CD4-positive, alpha-beta memory T cell (primary cell): ENCODE measurements at regions not wholly inside any gene's neighbourhood (a gene's known extent, or its start where the extent isn't known, plus 50 kb on each side); places are given as distances from the start of the nearest gene placed in this dataset.

ENCODE experiments used
- CTCF ChIA-PET: fragments of 350-600 bp; sonication (Branson Sonifier 250); formaldehyde crosslinking; loops from one replicate; lab custom pipeline; 2021; ENCODE audit warnings: inconsistent platforms; ENCODE audit not compliant: partially characterized antibody; lab: Charles Lee
- POLR2A ChIA-PET: fragments of 350-600 bp; sonication (Branson Sonifier 250); formaldehyde crosslinking; loops from one replicate; lab custom pipeline; 2021; ENCODE audit not compliant: partially characterized antibody; lab: Charles Lee
- DNase-seq, 5 donors: peaks; one replicate each; pipeline versions ENCODE4 v3.0.0 to v3.0.0-alpha.2; 2020 to 2022; ENCODE audit warnings: mixed read lengths in 1 of 5
- H3K27ac ChIP-seq: one replicate; pipeline ENCODE4 v1.7.0; 2013; ENCODE audit warnings: low read depth, low read length
- H3K27me3 ChIP-seq: 2 replicates; pipeline ENCODE4 v1.7.0; 2013; ENCODE audit warnings: mild to moderate bottlenecking, low read length, moderate library complexity; ENCODE audit not compliant: insufficient read depth
- H3K36me3 ChIP-seq: 2 replicates; pipeline ENCODE4 v1.7.0; 2013; ENCODE audit warnings: mild to moderate bottlenecking, low read length, moderate library complexity; ENCODE audit not compliant: insufficient read depth
- H3K4me1 ChIP-seq: 2 replicates; pipeline ENCODE4 v1.7.0; 2013; ENCODE audit warnings: mild to moderate bottlenecking, low read length, moderate library complexity; ENCODE audit not compliant: insufficient read depth
- H3K4me3 ChIP-seq, 2 donors: one replicate each; pipeline ENCODE4 v1.7.0; 2013; ENCODE audit warnings: low read length in 2 of 2, mild to moderate bottlenecking in 1 of 2
- H3K9me3 ChIP-seq, 2 donors: one replicate each; pipeline ENCODE4 v1.7.0; 2013; ENCODE audit warnings: low read length in 2 of 2, control low read depth in 1 of 2; ENCODE audit not compliant: control insufficient read depth in 1 of 2
- H3K27ac Mint-ChIP-seq, 7 donors: one replicate each; pipeline ENCODE4 v1.8.0; 2020 to 2021; ENCODE audit warnings: mixed read lengths in 7 of 7, mild to moderate bottlenecking in 6 of 7, inconsistent platforms in 3 of 7, moderate library complexity in 3 of 7
- H3K27me3 Mint-ChIP-seq, 2 donors: one replicate each; pipeline ENCODE4 v1.8.0; 2020 to 2021; ENCODE audit warnings: mixed read lengths in 2 of 2
- H3K36me3 Mint-ChIP-seq, 2 donors: one replicate each; pipeline ENCODE4 v1.8.0; 2020 to 2021; ENCODE audit warnings: mixed read lengths in 2 of 2, inconsistent platforms in 1 of 2, mild to moderate bottlenecking in 1 of 2
- H3K4me1 Mint-ChIP-seq, 4 donors: one replicate each; pipeline ENCODE4 v1.8.0; 2020 to 2021; ENCODE audit warnings: mixed read lengths in 4 of 4, mild to moderate bottlenecking in 1 of 4
- H3K4me3 Mint-ChIP-seq, 8 donors: one replicate each; pipeline ENCODE4 v1.8.0; 2020 to 2021; ENCODE audit warnings: mixed read lengths in 8 of 8, mild to moderate bottlenecking in 7 of 8, moderate library complexity in 6 of 8, inconsistent platforms in 3 of 8
- H3K9me3 Mint-ChIP-seq, 8 donors: one replicate each; pipeline ENCODE4 v1.8.0; 2020 to 2021; ENCODE audit warnings: mixed read lengths in 8 of 8, mild to moderate bottlenecking in 5 of 8, inconsistent platforms in 3 of 8, moderate library complexity in 1 of 8
- intact Hi-C: fragments of 100-400 bp; cut with micrococcal nuclease; formaldehyde crosslinking; loops from one replicate; pipeline ENCODE4 v1.15.1; 2023

DNA sequence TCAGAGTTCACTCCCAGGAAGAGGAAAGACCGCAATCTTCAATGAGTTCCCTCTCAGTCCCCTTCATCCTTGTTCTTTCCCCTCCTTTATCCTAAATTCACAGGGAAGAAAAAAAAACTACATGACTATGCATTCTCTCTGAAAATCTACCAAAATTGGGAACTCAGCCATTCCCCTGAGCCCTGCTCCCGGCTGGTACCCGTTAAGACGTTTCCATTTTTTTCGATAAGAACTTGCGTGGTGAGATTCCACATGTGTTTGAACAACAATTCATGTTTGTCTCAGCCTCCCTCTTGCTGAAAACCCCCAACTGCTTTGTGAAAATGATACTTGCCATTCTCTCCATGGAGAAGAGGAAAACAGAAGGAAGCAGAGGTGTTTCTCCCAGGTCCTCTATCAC is 318.7 kb upstream of the ID2 start:
- no peak overlapping the region for H3K4me3 ChIP-seq
- Mint-ChIP-seq H3K4me1 (peaks cover 0 to 7% (median under 1%) of the 10 kb centered on the region in 4 donors), H3K9me3 (peaks cover 0 to under 1% (median 0%) of the 10 kb centered on the region in 8 donors), H3K27ac (peak overlapping the region in 1 of 7 donors; percentile 27), H3K4me3 (no peak overlapping the region), H3K27me3 (no peaks in the 10 kb centered on the region), H3K36me3 (no peaks in the 10 kb centered on the region)
- intact Hi-C loops, result no loop called here
- no peaks in the 10 kb centered on the region for H3K9me3 ChIP-seq
- no peaks in the 10 kb centered on the region for H3K27me3 ChIP-seq
- DNase-seq, result no peak
- ChIA-PET POLR2A (no interaction called here), CTCF (no interaction called here)
- H3K36me3 ChIP-seq, result no peaks in the 10 kb centered on the region
- H3K27ac ChIP-seq, result no peak overlapping the region
- H3K4me1 ChIP-seq, result no peaks in the 10 kb centered on the region

- CTCF ChIA-PET, result no interaction called here
Measured at GRCh38 chr2:8364668-8365067, 317.2 kb upstream of the ID2 start.

GRCh38 chr2:8365331-8365910 is 316.4 kb upstream of the ID2 start:
- POLR2A ChIA-PET, result no interaction called here

More at GRCh38 chr2:8364668-8365067, 317.2 kb upstream of the ID2 start:
- POLR2A ChIA-PET, result no interaction called here
- H3K36me3 ChIP-seq, result no peaks in the 10 kb centered on the region
- Mint-ChIP-seq H3K36me3 (no peaks in the 10 kb centered on the region), H3K27ac (peak overlapping the region in 1 of 7 donors; percentile 6), H3K4me3 (no peak overlapping the region), H3K27me3 (no peaks in the 10 kb centered on the region), H3K9me3 (no peaks in the 10 kb centered on the region), H3K4me1 (peaks cover 0 to 7% (median 0%) of the 10 kb centered on the region in 4 donors)
- H3K27me3 ChIP-seq, result no peaks in the 10 kb centered on the region
- no peaks in the 10 kb centered on the region for H3K4me1 ChIP-seq
- DNase-seq, result no peak
- H3K4me3 ChIP-seq, result no peak overlapping the region
- intact Hi-C loops, result no loop called here
- no peak overlapping the region for H3K27ac ChIP-seq
- no peaks in the 10 kb centered on the region for H3K9me3 ChIP-seq

DNA sequence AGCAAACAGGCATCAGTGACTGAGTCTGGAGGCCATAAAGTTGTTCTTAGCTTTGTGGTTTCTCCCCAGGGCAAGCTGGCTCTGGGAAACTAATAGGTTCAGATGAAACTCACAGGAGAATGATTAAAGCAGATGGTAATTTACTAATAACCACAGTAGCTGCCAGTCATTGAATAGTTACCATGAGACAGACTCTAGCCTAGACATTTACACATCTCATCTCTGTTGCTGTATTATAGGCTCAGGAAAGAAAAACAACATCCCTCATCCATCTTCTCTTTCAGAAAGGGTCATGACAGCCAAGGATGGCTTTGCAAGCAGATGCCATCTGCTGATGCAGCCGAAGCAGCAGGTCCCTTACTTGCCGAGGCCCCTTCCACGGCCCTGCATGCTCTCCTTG is 314.0 kb upstream of the ID2 start:
- Mint-ChIP-seq H3K4me1 (peaks cover 0 to 7% (median 0%) of the 10 kb centered on the region in 4 donors), H3K36me3 (peaks cover 0 to 3% of the 10 kb centered on the region in 2 donors), H3K9me3 (peaks cover 0 to 5% (median 0%) of the 10 kb centered on the region in 8 donors), H3K27me3 (no peaks in the 10 kb centered on the region), H3K4me3 (no peak overlapping the region), H3K27ac (no peak overlapping the region)
- intact Hi-C loops, result no loop called here
- H3K9me3 ChIP-seq, result no peaks in the 10 kb centered on the region
- no peak overlapping the region for H3K27ac ChIP-seq
- H3K27me3 ChIP-seq, result no peaks in the 10 kb centered on the region
- POLR2A ChIA-PET, result no interaction called here
- H3K4me1 ChIP-seq, result no peaks in the 10 kb centered on the region
- no peaks in the 10 kb centered on the region for H3K36me3 ChIP-seq
- H3K4me3 ChIP-seq, result no peak overlapping the region
- DNase-seq, result no peak
- CTCF ChIA-PET, result no interaction called here

More at GRCh38 chr2:8365331-8365910, 316.4 kb upstream of the ID2 start:
- no peaks in the 10 kb centered on the region for H3K27me3 Mint-ChIP-seq
- DNase-seq, result no peak
- intact Hi-C loops, result no loop called here
- Histone ChIP-seq H3K36me3 (no peaks in the 10 kb centered on the region), H3K4me3 (no peak overlapping the region), H3K4me1 (no peaks in the 10 kb centered on the region), H3K27ac (no peak overlapping the region), H3K9me3 (no peaks in the 10 kb centered on the region), H3K27me3 (no peaks in the 10 kb centered on the region)
- H3K36me3 Mint-ChIP-seq, result no peaks in the 10 kb centered on the region
- no peak overlapping the region for H3K4me3 Mint-ChIP-seq
- CTCF ChIA-PET, result no interaction called here
- peaks cover 0 to 7% (median 0%) of the 10 kb centered on the region in 4 donors for H3K4me1 Mint-ChIP-seq
- H3K27ac Mint-ChIP-seq, result no peak overlapping the region
- H3K9me3 Mint-ChIP-seq, result peaks cover 0 to 2% (median 0%) of the 10 kb centered on the region in 8 donors

DNA sequence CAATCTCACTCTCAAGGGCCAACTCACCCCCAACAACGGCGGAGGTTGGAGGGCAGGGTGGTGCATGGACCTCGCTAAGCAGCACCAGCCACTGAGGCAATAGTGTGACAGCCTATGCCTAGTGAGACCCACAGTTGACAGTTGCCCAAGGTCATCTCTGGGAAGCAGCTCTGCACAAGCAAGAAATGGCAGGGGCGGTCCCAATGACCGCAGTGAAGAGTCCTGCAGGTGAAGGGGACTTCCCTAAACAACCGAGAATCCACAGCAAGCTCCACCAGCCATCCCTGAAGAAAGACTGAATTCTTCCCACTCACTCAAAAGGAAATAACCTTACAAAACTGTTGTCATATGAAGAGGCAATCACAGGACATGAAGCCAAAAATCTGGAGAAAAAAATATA is 313.4 kb upstream of the ID2 start:
- Histone ChIP-seq H3K4me1 (no peaks in the 10 kb centered on the region), H3K27ac (no peak overlapping the region), H3K36me3 (no peaks in the 10 kb centered on the region), H3K27me3 (no peaks in the 10 kb centered on the region), H3K4me3 (no peak overlapping the region), H3K9me3 (no peaks in the 10 kb centered on the region)
- Mint-ChIP-seq H3K9me3 (peaks cover 0 to 9% (median 5%) of the 10 kb centered on the region in 8 donors), H3K36me3 (peaks cover 4% of the 10 kb centered on the region in 2 donors), H3K27me3 (no peaks in the 10 kb centered on the region), H3K4me1 (peaks cover 0 to 4% (median 0%) of the 10 kb centered on the region in 4 donors), H3K4me3 (no peak overlapping the region), H3K27ac (no peak overlapping the region)
- intact Hi-C loops, result no loop called here
- CTCF ChIA-PET, result interaction anchor here (0.8 kb wide), 1 partner anchor 97 kb away, joined by 3 read pairs; no protein-coding TSS in a partner anchor
- DNase-seq, result no peak
- POLR2A ChIA-PET, result no interaction called here

GRCh38 chr2:8369522-8369921 is 312.3 kb upstream of the ID2 start:
- no peaks in the 10 kb centered on the region for H3K27me3 ChIP-seq
- Mint-ChIP-seq H3K36me3 (peaks cover 4% of the 10 kb centered on the region in 2 donors), H3K27ac (no peak overlapping the region), H3K4me1 (no peaks in the 10 kb centered on the region), H3K9me3 (peaks cover 0 to 10% (median 5%) of the 10 kb centered on the region in 8 donors), H3K4me3 (no peak overlapping the region), H3K27me3 (no peaks in the 10 kb centered on the region)
- no peaks in the 10 kb centered on the region for H3K4me1 ChIP-seq
- H3K36me3 ChIP-seq, result no peaks in the 10 kb centered on the region
- no peak overlapping the region for H3K27ac ChIP-seq
- no peaks in the 10 kb centered on the region for H3K9me3 ChIP-seq
- ChIA-PET POLR2A (no interaction called here), CTCF (no interaction called here)
- no peak overlapping the region for H3K4me3 ChIP-seq
- no peak for DNase-seq
- intact Hi-C loops, result no loop called here

DNA sequence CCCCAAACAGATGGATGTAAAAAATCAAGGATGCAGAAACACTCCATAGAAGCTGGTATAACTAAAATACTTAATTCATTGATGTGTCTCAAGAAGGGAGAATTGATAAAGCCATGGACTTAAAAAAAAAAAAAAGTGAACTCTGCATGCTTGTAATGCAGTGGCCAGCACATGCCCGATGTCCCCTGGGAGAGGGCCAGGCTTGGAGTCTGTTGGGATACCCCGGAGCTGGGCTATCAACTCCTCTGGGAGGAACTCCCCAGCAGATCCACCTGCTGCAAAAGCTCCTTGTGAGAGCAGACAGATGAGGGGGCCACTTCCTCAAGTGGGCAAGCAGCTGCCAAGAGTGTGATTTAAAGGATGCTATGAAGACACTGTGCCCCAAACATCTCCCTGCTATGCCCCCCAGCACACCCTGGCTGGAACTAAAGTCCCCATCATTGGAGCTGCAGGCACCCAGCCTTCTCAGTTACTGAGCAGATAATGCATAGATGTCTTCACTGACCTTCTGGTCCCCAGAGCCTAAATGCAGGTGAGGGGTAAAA is 311.5 kb upstream of the ID2 start:
- ChIA-PET POLR2A (no interaction called here), CTCF (no interaction called here)
- peaks cover 0 to 13% (median 5%) of the 10 kb centered on the region in 8 donors for H3K9me3 Mint-ChIP-seq
- intact Hi-C loops, result no loop called here
- peaks cover 0 to 2% of the 10 kb centered on the region in 2 donors for H3K27me3 Mint-ChIP-seq
- H3K4me1 ChIP-seq, result no peaks in the 10 kb centered on the region
- H3K4me3 ChIP-seq, result no peak overlapping the region
- DNase-seq, result no peak
- no peaks in the 10 kb centered on the region for H3K4me1 Mint-ChIP-seq
- no peaks in the 10 kb centered on the region for H3K27me3 ChIP-seq
- H3K27ac ChIP-seq, result no peak overlapping the region
- no peaks in the 10 kb centered on the region for H3K36me3 ChIP-seq
- H3K27ac Mint-ChIP-seq, result no peak overlapping the region
- no peak overlapping the region for H3K4me3 Mint-ChIP-seq
- H3K9me3 ChIP-seq, result no peaks in the 10 kb centered on the region
- peaks cover 4% of the 10 kb centered on the region in 2 donors for H3K36me3 Mint-ChIP-seq
